ENCODE measurements at regions not wholly inside any gene's neighbourhood (a gene's known extent, or its start where the extent isn't known, plus 50 kb on each side); places are given as distances from the start of the nearest gene placed in this dataset.

DNA sequence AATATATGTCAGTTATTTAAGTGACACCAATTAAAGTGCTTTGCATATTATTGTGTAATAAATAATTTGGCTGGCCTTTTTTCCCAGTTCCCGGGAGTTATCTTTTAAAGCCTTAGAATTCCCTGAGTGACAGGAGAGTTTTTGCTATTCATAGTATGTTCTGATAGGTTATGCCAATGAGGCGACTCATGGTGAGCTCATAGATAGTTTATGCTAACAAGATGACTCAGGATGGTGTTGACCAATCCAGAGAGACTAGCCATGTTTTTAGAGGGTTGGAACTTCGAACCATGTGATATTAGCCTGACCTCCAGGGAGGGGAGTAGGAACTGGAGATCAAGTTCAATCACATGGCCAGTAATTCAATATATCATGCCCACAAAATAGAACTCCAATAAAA lies 310.8 kb downstream of the USP25 start:
- DNase-seq = peak; percentile 22
- TF ChIP-seq, protein P1, sequence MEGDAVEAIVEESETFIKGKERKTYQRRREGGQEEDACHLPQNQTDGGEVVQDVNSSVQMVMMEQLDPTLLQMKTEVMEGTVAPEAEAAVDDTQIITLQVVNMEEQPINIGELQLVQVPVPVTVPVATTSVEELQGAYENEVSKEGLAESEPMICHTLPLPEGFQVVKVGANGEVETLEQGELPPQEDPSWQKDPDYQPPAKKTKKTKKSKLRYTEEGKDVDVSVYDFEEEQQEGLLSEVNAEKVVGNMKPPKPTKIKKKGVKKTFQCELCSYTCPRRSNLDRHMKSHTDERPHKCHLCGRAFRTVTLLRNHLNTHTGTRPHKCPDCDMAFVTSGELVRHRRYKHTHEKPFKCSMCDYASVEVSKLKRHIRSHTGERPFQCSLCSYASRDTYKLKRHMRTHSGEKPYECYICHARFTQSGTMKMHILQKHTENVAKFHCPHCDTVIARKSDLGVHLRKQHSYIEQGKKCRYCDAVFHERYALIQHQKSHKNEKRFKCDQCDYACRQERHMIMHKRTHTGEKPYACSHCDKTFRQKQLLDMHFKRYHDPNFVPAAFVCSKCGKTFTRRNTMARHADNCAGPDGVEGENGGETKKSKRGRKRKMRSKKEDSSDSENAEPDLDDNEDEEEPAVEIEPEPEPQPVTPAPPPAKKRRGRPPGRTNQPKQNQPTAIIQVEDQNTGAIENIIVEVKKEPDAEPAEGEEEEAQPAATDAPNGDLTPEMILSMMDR (IDR thresholded peaks at IDR 0.05) = no peak
- H3K4me1 Mint-ChIP-seq (ENCODE audit: low read depth) = peaks cover 12% of the 10 kb centered on the region
- H3K27ac Mint-ChIP-seq = no peak overlapping the region
- no peaks in the 10 kb centered on the region for H3K27me3 Mint-ChIP-seq (ENCODE audit: insufficient read depth)
- peaks cover 7% of the 10 kb centered on the region for H3K36me3 Mint-ChIP-seq (ENCODE audit: low read depth)
- peaks cover 7% of the 10 kb centered on the region for H3K9me3 Mint-ChIP-seq
- H3K4me3 Mint-ChIP-seq = no peak overlapping the region

DNA sequence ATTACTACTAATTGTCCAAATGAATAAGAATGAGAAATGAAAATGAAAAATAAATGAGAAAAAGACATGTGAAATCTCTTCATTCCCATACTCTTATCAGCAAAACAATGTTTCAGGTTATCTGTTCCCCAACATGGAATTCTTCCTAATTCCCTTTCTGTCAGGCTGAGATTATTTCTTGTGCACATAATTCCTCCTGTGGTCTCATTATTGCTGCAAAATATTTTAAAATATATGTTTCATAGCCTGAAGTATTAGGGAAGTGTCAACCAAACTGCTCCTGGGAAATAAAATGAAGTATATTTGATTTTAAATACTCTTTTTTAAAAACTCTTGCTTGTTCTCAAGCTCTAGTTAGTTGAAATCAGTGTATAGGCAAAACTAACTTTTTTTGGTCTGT lies 314.9 kb downstream of the USP25 start:
- no peak for DNase-seq
- peaks cover 7% of the 10 kb centered on the region for H3K36me3 Mint-ChIP-seq (ENCODE audit: low read depth)
- no peak overlapping the region for H3K27ac Mint-ChIP-seq
- no peak overlapping the region for H3K4me3 Mint-ChIP-seq
- peaks cover 11% of the 10 kb centered on the region for H3K9me3 Mint-ChIP-seq
- peaks cover 33% of the 10 kb centered on the region for H3K4me1 Mint-ChIP-seq (ENCODE audit: low read depth)
- H3K27me3 Mint-ChIP-seq (ENCODE audit: insufficient read depth) = no peaks in the 10 kb centered on the region
- TF ChIP-seq, protein P1 (IDR thresholded peaks at IDR 0.05) = no peak

DNA sequence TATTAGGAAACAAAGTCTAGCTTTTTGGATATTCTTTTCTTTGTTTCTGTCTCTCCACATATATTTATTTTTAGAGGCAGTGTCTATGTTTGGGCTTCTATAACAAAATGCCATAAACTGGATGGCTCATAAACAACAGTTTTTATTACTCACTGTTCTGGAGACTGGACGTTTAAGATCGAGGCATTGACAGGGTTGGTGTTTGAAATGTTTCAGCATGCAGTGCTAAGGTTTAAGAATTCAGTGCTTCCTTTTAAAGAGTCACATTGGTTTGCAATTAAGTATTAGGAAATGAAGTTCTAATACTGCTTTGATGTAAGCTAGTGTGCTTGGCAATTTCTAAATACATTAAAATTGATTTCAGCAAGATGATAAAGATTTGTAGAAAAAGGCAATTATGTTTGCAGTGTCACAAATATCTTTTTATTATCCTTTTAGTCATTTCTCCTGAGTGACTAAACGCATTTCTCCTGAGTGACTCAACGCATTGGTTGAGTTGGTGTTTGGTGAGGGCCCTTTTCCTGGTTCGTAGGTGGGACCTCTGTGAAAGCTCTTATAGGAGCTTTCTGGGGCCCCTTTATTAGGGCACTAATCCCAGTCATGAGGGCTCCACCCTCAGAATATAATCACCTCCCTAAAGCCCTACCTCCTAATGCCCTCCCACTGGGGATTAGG lies 317.0 kb downstream of the USP25 start:
- peak; percentile 47 for DNase-seq
- TF ChIP-seq, protein P1 (IDR thresholded peaks at IDR 0.05) = no peak
- Mint-ChIP-seq H3K27ac (peak overlapping the region; percentile 77), H3K4me1 (ENCODE audit: low read depth) (peaks cover 21% of the 10 kb centered on the region), H3K36me3 (ENCODE audit: low read depth) (no peaks in the 10 kb centered on the region), H3K27me3 (ENCODE audit: insufficient read depth) (no peaks in the 10 kb centered on the region), H3K4me3 (peak overlapping the region; percentile 67), H3K9me3 (peaks cover 4% of the 10 kb centered on the region; the same call in 1 of the 2 replicates)

DNA sequence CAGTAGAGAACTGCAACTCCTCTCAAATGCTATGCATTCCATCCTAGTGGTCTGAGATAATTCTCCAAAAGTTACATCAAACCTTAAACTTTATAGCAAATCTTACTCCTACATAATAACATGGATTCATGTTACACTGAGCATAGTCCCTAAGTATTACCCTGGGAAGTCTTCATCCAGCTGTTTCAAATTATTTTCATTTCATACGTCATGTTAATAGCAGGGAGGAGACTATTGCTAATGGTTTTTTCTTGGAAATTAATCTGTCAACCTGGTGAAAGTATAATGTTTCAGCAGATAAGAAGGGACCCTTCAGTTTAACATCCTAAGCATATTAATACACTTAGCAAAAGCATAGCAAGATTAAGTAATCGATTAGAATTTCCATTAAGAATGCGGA lies 318.1 kb downstream of the USP25 start:
- no peaks in the 10 kb centered on the region for H3K36me3 Mint-ChIP-seq (ENCODE audit: low read depth)
- TF ChIP-seq, protein P1 (IDR thresholded peaks at IDR 0.05) = no peak

DNA sequence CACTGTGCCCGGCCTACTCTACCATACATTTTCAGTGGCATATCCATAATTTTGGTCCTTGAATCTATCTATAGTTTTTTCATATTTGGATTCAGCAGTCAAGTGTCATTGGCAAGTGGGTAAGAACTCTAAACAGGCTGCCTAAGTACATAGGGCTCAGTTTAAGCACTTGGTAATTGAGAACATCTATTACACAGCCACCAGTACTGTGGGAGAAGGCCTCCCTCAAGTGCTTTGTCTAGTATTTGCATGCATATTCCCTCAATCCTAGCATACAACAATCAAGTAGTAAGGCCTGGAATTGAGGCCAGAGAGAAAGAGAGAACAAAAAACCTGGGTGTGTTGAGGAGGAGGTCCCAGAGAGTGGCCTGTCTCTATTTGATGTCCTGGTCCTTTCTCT lies 325.2 kb downstream of the USP25 start:
- no peak overlapping the region for H3K27ac Mint-ChIP-seq

More for the DNA sequence above, 318.1 kb downstream of the USP25 start:
- Mint-ChIP-seq H3K27ac (peak overlapping the region; percentile 31; the same call in 1 of the 2 replicates), H3K9me3 (peaks cover 4% of the 10 kb centered on the region; the same call in 1 of the 2 replicates), H3K4me3 (no peak overlapping the region), H3K4me1 (ENCODE audit: low read depth) (peaks cover 21% of the 10 kb centered on the region), H3K27me3 (ENCODE audit: insufficient read depth) (no peaks in the 10 kb centered on the region)
- no peak for DNase-seq

More for the DNA sequence above, 325.2 kb downstream of the USP25 start:
- Mint-ChIP-seq H3K9me3 (no peaks in the 10 kb centered on the region), H3K4me1 (ENCODE audit: low read depth) (peaks cover 9% of the 10 kb centered on the region; the same call in 1 of the 2 replicates), H3K36me3 (ENCODE audit: low read depth) (no peaks in the 10 kb centered on the region), H3K4me3 (no peak overlapping the region), H3K27me3 (ENCODE audit: insufficient read depth) (no peaks in the 10 kb centered on the region)
- TF ChIP-seq, protein P1 (IDR thresholded peaks at IDR 0.05) = no peak
- no peak for DNase-seq

Data from HFFc6 (cell line).